Fibroblast of lung (primary cell): ENCODE measurements at regions not wholly inside any gene's neighbourhood (a gene's known extent, or its start where the extent isn't known, plus 50 kb on each side); places are given as distances from the start of the nearest gene placed in this dataset.

Experiments
- DNase-seq, 2 donors: peaks; one replicate each; pipeline versions ENCODE4 v3.0.0 to v3.0.0-alpha.2; 2010; ENCODE audit warnings: low read depth in 2 of 2
- H2AFZ ChIP-seq: 2 replicates; pipeline ENCODE4 v1.5.1; 2012; ENCODE audit warnings: low read length, control low read depth, inconsistent platforms
- H3K27ac ChIP-seq: 2 replicates; pipeline ENCODE4 v1.5.1; 2011; ENCODE audit warnings: low read length, control low read depth; ENCODE audit not compliant: insufficient read depth
- H3K27me3 ChIP-seq: 2 replicates; pipeline ENCODE4 v1.5.1; 2011; ENCODE audit warnings: mild to moderate bottlenecking, low read length; ENCODE audit not compliant: control insufficient read depth, insufficient read depth
- H3K36me3 ChIP-seq: 2 replicates; pipeline ENCODE4 v1.5.1; 2011; ENCODE audit warnings: low read length; ENCODE audit not compliant: control insufficient read depth, insufficient read depth
- H3K4me1 ChIP-seq: 2 replicates; pipeline ENCODE4 v1.5.1; 2011; ENCODE audit warnings: low read length; ENCODE audit not compliant: control insufficient read depth, insufficient read depth; ENCODE audit errors: extremely low read depth
- H3K4me2 ChIP-seq: 2 replicates; pipeline ENCODE4 v1.5.1; 2011; ENCODE audit warnings: low read length, control low read depth; ENCODE audit not compliant: insufficient read depth; ENCODE audit errors: extremely low read depth
- H3K4me3 ChIP-seq, 4 experiments: fragments of 200-600 bp in 1 of 4; sonication (generic) in 1 of 4; replicated peaks in 1 of 4; 2 replicates each; pipeline ENCODE4 v1.5.1; 2011 to 2016; ENCODE audit warnings: low read length in 4 of 4, low read depth in 3 of 4, mild to moderate bottlenecking in 3 of 4, control low read depth in 2 of 4, inconsistent platforms in 1 of 4, mixed read lengths in 1 of 4; ENCODE audit not compliant: insufficient read depth in 1 of 4; ENCODE audit errors: control extremely low read depth in 1 of 4
- H3K79me2 ChIP-seq: 2 replicates; pipeline ENCODE4 v1.5.1; 2012; ENCODE audit warnings: mild to moderate bottlenecking, low read length, inconsistent platforms; ENCODE audit not compliant: control insufficient read depth, insufficient read depth
- H3K9ac ChIP-seq: 2 replicates; pipeline ENCODE4 v1.5.1; 2011; ENCODE audit warnings: mild to moderate bottlenecking, low read length, control low read depth; ENCODE audit not compliant: insufficient read depth
- H3K9me3 ChIP-seq: 2 replicates; pipeline ENCODE4 v1.5.1; 2012; ENCODE audit warnings: low read depth, low read length; ENCODE audit not compliant: control insufficient read depth, insufficient read depth
- H4K20me1 ChIP-seq: 2 replicates; pipeline ENCODE4 v1.5.1; 2011; ENCODE audit warnings: low read length; ENCODE audit not compliant: control insufficient read depth, insufficient read depth; ENCODE audit errors: extremely low read depth
- EZH2 ChIP-seq: IDR thresholded peaks from 2 replicates; pipeline ENCODE4 v1.5.1; 2012; ENCODE audit warnings: low read length, control low read depth, mild to moderate bottlenecking; ENCODE audit errors: missing control alignments
- TF ChIP-seq, protein P1 (sequence below), 2 donors: IDR thresholded peaks in 1 of 2; conservative IDR thresholded peaks in 1 of 2; 1 replicate in 1 of 2; 2 replicates in 1 of 2; pipeline ENCODE4 v1.5.1; 2011 to 2012; ENCODE audit warnings: low read length in 2 of 2, control low read depth in 1 of 2, inconsistent platforms in 1 of 2, low read depth in 1 of 2, mild to moderate bottlenecking in 1 of 2

DNA sequence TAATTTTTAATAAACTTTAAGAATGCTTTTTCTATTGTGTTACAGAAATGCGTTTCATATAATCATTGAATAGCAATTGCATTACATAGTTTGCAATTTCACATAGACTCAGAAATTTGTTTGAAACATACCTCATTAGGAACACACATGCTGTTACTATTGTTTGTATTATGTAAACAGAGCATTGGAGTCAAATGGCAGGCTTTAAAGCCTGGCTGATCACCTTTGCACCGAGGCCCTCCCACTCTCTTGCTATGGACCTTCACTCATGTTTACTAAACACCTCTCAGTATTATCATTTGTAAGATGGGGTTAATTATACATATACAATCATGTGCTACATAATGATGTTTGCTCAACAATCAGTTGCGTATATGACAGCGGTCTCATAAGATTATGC is 203.6 kb upstream of the NPSR1 start:
- Histone ChIP-seq H2AFZ (no peak overlapping the region), H3K9ac (no peak overlapping the region), H3K36me3 (no peaks in the 10 kb centered on the region), H3K4me1 (no peaks in the 10 kb centered on the region), H3K79me2 (no peaks in the 10 kb centered on the region), H3K9me3 (no peaks in the 10 kb centered on the region), H4K20me1 (no peaks in the 10 kb centered on the region), H3K4me2 (no peak overlapping the region), H3K27me3 (no peaks in the 10 kb centered on the region), H3K27ac (no peak overlapping the region), H3K4me3 (no peak overlapping the region)
- no peak for TF ChIP-seq EZH2
- TF ChIP-seq, protein P1, sequence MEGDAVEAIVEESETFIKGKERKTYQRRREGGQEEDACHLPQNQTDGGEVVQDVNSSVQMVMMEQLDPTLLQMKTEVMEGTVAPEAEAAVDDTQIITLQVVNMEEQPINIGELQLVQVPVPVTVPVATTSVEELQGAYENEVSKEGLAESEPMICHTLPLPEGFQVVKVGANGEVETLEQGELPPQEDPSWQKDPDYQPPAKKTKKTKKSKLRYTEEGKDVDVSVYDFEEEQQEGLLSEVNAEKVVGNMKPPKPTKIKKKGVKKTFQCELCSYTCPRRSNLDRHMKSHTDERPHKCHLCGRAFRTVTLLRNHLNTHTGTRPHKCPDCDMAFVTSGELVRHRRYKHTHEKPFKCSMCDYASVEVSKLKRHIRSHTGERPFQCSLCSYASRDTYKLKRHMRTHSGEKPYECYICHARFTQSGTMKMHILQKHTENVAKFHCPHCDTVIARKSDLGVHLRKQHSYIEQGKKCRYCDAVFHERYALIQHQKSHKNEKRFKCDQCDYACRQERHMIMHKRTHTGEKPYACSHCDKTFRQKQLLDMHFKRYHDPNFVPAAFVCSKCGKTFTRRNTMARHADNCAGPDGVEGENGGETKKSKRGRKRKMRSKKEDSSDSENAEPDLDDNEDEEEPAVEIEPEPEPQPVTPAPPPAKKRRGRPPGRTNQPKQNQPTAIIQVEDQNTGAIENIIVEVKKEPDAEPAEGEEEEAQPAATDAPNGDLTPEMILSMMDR (conservative IDR thresholded peaks at IDR 0.05 in 1 of 2, IDR thresholded peaks at IDR 0.05 in 1 of 2; ENCODE audit: low read depth in 1 of 2, low read length in 2 of 2) = no peak
- DNase-seq = no peak

DNA sequence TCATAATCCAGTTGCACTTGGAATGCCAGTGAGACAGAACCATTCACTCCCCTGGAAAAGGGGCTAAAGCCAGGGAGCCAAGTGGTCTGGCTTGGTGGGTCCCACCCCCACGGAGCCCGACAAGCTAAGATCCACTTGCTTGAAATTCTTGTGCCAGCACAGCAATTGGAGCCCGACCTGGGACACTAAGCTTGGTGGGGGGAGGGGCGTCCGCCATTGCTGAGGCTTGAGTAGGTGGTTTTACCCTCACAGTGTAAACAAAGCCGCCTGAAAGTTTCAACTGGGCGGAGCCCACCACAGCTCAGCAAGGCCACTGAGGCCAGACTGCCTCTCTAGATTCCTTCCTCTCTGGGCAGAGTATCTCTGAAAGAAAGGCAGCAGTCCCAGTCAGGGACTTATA is 200.7 kb upstream of the NPSR1 start:
- no peak overlapping the region for H3K4me2 ChIP-seq
- no peak for DNase-seq
- no peaks in the 10 kb centered on the region for H3K9me3 ChIP-seq
- H3K9ac ChIP-seq = no peak overlapping the region
- no peaks in the 10 kb centered on the region for H3K27me3 ChIP-seq
- no peaks in the 10 kb centered on the region for H3K79me2 ChIP-seq
- no peaks in the 10 kb centered on the region for H3K4me1 ChIP-seq
- no peak overlapping the region for H2AFZ ChIP-seq
- TF ChIP-seq, protein P1 (conservative IDR thresholded peaks at IDR 0.05 in 1 of 2, IDR thresholded peaks at IDR 0.05 in 1 of 2; ENCODE audit: low read depth in 1 of 2, low read length in 2 of 2) = no peak
- TF ChIP-seq EZH2 = no peak
- no peaks in the 10 kb centered on the region for H4K20me1 ChIP-seq
- no peak overlapping the region for H3K4me3 ChIP-seq
- no peaks in the 10 kb centered on the region for H3K36me3 ChIP-seq
- no peak overlapping the region for H3K27ac ChIP-seq

GRCh38 chr7:34463830-34464229 is 194.2 kb upstream of the NPSR1 start:
- Histone ChIP-seq H3K9ac (no peak overlapping the region), H3K36me3 (no peaks in the 10 kb centered on the region), H3K27me3 (no peaks in the 10 kb centered on the region), H3K9me3 (no peaks in the 10 kb centered on the region), H3K4me3 (no peak overlapping the region), H3K27ac (no peak overlapping the region), H3K4me2 (no peak overlapping the region), H3K79me2 (no peaks in the 10 kb centered on the region), H3K4me1 (no peaks in the 10 kb centered on the region), H4K20me1 (no peaks in the 10 kb centered on the region), H2AFZ (no peak overlapping the region)
- no peak for TF ChIP-seq EZH2
- TF ChIP-seq, protein P1 (conservative IDR thresholded peaks at IDR 0.05 in 1 of 2, IDR thresholded peaks at IDR 0.05 in 1 of 2; ENCODE audit: low read depth in 1 of 2, low read length in 2 of 2) = no peak
- DNase-seq = no peak
